BE2C (cell line): ENCODE measurements at regions not wholly inside any gene's neighbourhood (a gene's known extent, or its start where the extent isn't known, plus 50 kb on each side); places are given as distances from the start of the nearest gene placed in this dataset.

Experiments used
- DNase-seq: peaks from one replicate; pipeline ENCODE4 v3.0.0-alpha.2; 2020
- H3K27me3 ChIP-seq: fragments of 250-450 bp; sonication (Bioruptor Pico); 2 replicates; pipeline ENCODE4 v1.5.1; 2020; ENCODE audit warnings: mild to moderate bottlenecking
- H3K36me3 ChIP-seq: fragments of 250-450 bp; sonication (Bioruptor Pico); 2 replicates; pipeline ENCODE4 v1.5.1; 2020; ENCODE audit warnings: mild to moderate bottlenecking
- H3K4me1 ChIP-seq: fragments of 250-450 bp; sonication (Bioruptor Pico); 2 replicates; pipeline ENCODE4 v1.5.1; 2020
- H3K4me3 ChIP-seq: 2 replicates; pipeline ENCODE4 v1.5.1; 2011; ENCODE audit warnings: low read depth, low read length
- H3K9me3 ChIP-seq: fragments of 250-450 bp; sonication (Bioruptor Pico); 2 replicates; pipeline ENCODE4 v1.5.1; 2020
- TF ChIP-seq, protein P1 (sequence below): IDR thresholded peaks from 2 replicates; pipeline ENCODE4 v1.5.1; 2012; ENCODE audit warnings: mild to moderate bottlenecking, low read depth, low read length

DNA sequence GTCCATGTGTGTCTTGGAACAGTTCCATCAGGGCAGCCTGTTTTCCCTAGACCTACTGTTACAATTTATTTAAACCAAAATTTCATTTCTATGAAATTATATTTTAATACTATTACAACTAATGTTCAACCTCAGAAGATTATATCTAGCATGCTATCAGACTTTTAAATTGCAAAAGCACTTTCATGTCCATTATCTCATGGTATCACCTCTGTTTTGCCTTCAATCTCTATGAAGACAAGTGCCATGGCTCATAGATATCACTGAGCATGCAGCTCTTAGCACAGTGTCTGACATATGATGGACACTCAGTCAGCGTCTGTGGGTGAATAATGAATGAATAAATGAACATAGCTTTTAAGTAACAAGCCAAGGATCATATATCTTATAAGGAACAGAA lies 288.8 kb downstream of the RAD51AP2 start:
- Histone ChIP-seq H3K27me3 (no peaks in the 10 kb centered on the region), H3K4me1 (no peaks in the 10 kb centered on the region), H3K36me3 (no peaks in the 10 kb centered on the region), H3K9me3 (no peaks in the 10 kb centered on the region), H3K4me3 (no peak overlapping the region)
- TF ChIP-seq, protein P1, sequence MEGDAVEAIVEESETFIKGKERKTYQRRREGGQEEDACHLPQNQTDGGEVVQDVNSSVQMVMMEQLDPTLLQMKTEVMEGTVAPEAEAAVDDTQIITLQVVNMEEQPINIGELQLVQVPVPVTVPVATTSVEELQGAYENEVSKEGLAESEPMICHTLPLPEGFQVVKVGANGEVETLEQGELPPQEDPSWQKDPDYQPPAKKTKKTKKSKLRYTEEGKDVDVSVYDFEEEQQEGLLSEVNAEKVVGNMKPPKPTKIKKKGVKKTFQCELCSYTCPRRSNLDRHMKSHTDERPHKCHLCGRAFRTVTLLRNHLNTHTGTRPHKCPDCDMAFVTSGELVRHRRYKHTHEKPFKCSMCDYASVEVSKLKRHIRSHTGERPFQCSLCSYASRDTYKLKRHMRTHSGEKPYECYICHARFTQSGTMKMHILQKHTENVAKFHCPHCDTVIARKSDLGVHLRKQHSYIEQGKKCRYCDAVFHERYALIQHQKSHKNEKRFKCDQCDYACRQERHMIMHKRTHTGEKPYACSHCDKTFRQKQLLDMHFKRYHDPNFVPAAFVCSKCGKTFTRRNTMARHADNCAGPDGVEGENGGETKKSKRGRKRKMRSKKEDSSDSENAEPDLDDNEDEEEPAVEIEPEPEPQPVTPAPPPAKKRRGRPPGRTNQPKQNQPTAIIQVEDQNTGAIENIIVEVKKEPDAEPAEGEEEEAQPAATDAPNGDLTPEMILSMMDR: no peak
- DNase-seq: no peak

DNA sequence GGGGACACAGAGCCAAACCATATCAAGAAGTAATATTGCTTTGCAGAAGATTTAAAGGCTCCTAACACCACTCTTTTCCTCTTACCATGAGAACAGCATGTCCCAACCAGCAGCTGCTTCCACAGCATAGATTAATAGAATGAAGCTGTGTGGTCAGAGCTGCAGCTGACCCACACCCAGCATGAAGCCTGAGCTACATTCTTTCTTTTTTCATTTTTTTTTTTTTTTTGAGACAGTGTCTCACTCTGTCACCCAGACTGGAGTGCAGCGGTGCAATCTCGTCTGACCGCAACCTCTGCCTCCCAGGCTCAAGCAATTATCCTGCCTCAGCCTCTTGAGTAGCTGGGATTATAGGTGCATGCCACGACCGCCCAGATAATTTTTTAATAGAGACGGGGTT lies 289.8 kb downstream of the RAD51AP2 start:
- no peaks in the 10 kb centered on the region for H3K36me3 ChIP-seq
- H3K9me3 ChIP-seq: no peaks in the 10 kb centered on the region
- H3K4me1 ChIP-seq: no peaks in the 10 kb centered on the region
- H3K27me3 ChIP-seq: no peaks in the 10 kb centered on the region
- DNase-seq: no peak
- H3K4me3 ChIP-seq: no peak overlapping the region
- TF ChIP-seq, protein P1: no peak

DNA sequence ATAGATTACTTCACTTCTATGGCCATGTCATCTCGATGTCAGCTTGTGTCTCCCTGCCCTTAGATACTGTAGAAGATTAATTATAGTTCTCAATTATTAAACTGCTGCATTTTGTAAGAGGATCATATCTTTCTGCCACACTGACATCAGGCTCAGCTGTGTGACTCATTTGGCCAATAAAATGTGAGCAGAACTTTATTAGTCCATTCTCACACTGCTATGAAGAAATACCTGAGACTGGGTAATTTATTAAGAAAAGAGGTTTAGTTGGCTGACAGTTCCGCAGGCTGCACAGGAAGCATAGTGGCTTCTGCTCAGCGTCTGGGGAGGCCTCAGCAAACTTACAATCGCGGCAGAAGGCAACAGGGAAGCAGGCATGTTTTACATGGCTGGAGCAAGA lies 290.4 kb downstream of the RAD51AP2 start:
- H3K27me3 ChIP-seq: no peaks in the 10 kb centered on the region
- TF ChIP-seq, protein P1: no peak
- no peaks in the 10 kb centered on the region for H3K36me3 ChIP-seq
- DNase-seq: no peak
- H3K9me3 ChIP-seq: no peaks in the 10 kb centered on the region
- no peaks in the 10 kb centered on the region for H3K4me1 ChIP-seq
- no peak overlapping the region for H3K4me3 ChIP-seq

DNA sequence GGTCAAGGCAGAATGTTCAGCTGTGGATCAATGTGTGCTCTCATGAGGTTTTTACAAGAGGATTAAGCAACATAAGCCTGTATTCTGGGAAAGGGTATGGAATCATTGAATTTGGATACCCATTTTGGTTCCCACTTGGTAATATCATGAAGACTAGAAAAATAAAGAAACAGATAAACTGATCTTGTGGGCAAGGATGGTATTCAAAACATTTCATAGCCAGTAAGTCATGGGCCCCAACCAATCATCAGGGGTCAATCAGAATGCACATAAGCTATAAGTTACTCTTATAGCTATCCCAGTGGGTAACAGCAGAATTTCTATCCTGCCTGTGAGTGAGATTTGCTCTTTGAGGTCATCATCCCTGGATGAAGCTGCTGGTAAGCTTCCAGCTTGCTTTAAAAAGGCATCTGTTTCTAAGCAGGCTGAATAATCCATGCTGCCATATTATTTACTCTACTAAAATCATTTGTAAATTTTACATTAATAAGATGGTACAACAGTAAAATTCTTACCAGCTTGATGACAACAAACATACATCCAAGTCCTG lies 291.2 kb downstream of the RAD51AP2 start:
- H3K27me3 ChIP-seq: no peaks in the 10 kb centered on the region
- DNase-seq: no peak
- no peaks in the 10 kb centered on the region for H3K36me3 ChIP-seq
- no peaks in the 10 kb centered on the region for H3K9me3 ChIP-seq
- TF ChIP-seq, protein P1: no peak
- H3K4me3 ChIP-seq: no peak overlapping the region
- no peaks in the 10 kb centered on the region for H3K4me1 ChIP-seq

DNA sequence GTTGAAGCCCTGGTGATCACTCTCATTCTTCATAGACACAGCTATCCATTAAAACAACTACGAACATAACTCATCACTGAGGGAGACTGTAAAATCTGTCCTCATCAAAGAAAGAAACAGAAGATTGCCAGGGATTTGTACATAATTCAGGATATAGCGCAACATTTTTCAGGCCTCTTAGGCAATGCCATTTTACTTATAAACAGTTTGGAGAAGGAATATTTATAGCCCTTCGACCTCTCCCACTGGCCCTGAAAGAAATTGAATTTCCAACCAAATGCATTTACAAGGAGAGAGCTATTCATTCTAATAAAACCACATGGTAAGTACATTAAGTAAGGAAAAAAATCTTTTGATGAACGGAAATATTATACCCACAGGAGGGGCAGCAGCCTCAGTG lies 295.0 kb downstream of the RAD51AP2 start:
- Histone ChIP-seq H3K36me3 (no peaks in the 10 kb centered on the region), H3K9me3 (no peaks in the 10 kb centered on the region), H3K27me3 (no peaks in the 10 kb centered on the region), H3K4me1 (no peaks in the 10 kb centered on the region), H3K4me3 (no peak overlapping the region)
- TF ChIP-seq, protein P1: no peak
- no peak for DNase-seq

DNA sequence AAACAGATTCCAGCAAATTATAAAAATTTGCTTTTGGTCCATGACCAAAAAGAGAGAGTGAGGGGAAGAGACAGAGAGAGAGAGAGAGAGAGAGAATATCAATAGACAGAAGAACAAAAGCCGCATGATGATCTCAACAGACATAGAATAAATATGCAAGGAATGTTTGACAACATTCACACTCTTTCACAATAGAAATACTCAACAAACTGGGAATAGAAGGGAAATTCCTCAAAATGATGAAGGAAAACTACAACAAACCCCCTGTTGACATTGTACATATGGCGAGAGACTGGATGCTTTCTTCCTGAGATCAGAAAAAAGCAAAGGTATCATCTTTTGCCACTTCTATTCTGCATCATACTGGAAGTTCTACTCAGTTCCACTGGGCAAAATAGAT lies 309.7 kb downstream of the RAD51AP2 start:
- TF ChIP-seq, protein P1: no peak
- Histone ChIP-seq H3K9me3 (no peaks in the 10 kb centered on the region), H3K36me3 (no peaks in the 10 kb centered on the region), H3K27me3 (no peaks in the 10 kb centered on the region), H3K4me1 (no peaks in the 10 kb centered on the region), H3K4me3 (no peak overlapping the region)
- DNase-seq: no peak
